Hepatocyte (in vitro differentiated cells): ENCODE measurements at regions not wholly inside any gene's neighbourhood (a gene's known extent, or its start where the extent isn't known, plus 50 kb on each side); places are given as distances from the start of the nearest gene placed in this dataset.

Experiments used
- DNase-seq: peaks from one replicate; pipeline ENCODE4 v3.0.0-alpha.2; 2016; ENCODE audit warnings: low spot score
- H2AFZ ChIP-seq: fragments of 200-600 bp; sonication (generic); 2 replicates; pipeline ENCODE4 v1.6.0; 2016; ENCODE audit warnings: antibody characterized with exemption, mild to moderate bottlenecking
- H3K27ac ChIP-seq: fragments of 200-600 bp; sonication (generic); 2 replicates; pipeline ENCODE4 v1.5.1; 2016; ENCODE audit warnings: mild to moderate bottlenecking
- H3K27me3 ChIP-seq: fragments of 200-600 bp; sonication (generic); 2 replicates; pipeline ENCODE4 v1.6.1; 2016
- H3K36me3 ChIP-seq: fragments of 200-600 bp; sonication (generic); replicated peaks from 2 replicates; pipeline ENCODE4 v1.5.1; 2016; ENCODE audit warnings: low read depth; ENCODE audit not compliant: insufficient read depth
- H3K4me1 ChIP-seq: fragments of 200-600 bp; sonication (generic); 2 replicates; pipeline ENCODE4 v1.5.1; 2016; ENCODE audit warnings: mild to moderate bottlenecking, moderate library complexity; ENCODE audit not compliant: insufficient read depth
- H3K4me2 ChIP-seq: fragments of 200-600 bp; sonication (generic); 2 replicates; pipeline ENCODE4 v1.6.0; 2016
- H3K4me3 ChIP-seq: fragments of 200-600 bp; sonication (generic); 2 replicates; pipeline ENCODE4 v1.5.1; 2016; ENCODE audit warnings: mild to moderate bottlenecking
- H3K79me2 ChIP-seq: fragments of 200-600 bp; sonication (generic); 2 replicates; pipeline ENCODE4 v1.6.0; 2017; ENCODE audit warnings: mild to moderate bottlenecking
- H3K9me2 ChIP-seq: fragments of 200-600 bp; sonication (generic); replicated peaks from 2 replicates; pipeline ENCODE4 v1.6.0; 2017; ENCODE audit warnings: mild to moderate bottlenecking; ENCODE audit not compliant: insufficient read depth
- H3K9me3 ChIP-seq: fragments of 200-600 bp; sonication (generic); 2 replicates; pipeline ENCODE4 v1.5.1; 2016; ENCODE audit warnings: low read depth, mild to moderate bottlenecking
- H4K20me1 ChIP-seq: fragments of 200-600 bp; sonication (generic); 2 replicates; pipeline ENCODE4 v1.6.0; 2016; ENCODE audit warnings: mild to moderate bottlenecking; ENCODE audit not compliant: insufficient read depth, poor library complexity, severe bottlenecking
- EZH2 ChIP-seq: fragments of 200-600 bp; sonication (generic); IDR thresholded peaks from 2 replicates; pipeline ENCODE4 v1.6.1; 2016; ENCODE audit warnings: antibody characterized with exemption, mild to moderate bottlenecking, borderline replicate concordance
- EZH2phosphoT487 ChIP-seq: fragments of 200-600 bp; sonication (generic); IDR thresholded peaks from one replicate; pipeline ENCODE4 v1.6.1; 2018; ENCODE audit warnings: antibody characterized with exemption, mild to moderate bottlenecking, low read depth, moderate library complexity; ENCODE audit not compliant: unreplicated experiment, severe bottlenecking
- WGBS: methylation state at CpG from one replicate; pipeline ENCODE4 v1.1.6; 2016; ENCODE audit warnings: low lambda C conversion rate; ENCODE audit errors: missing lambda C conversion rate; 5-methylcytosine and 5-hydroxymethylcytosine counted together
- TF ChIP-seq, protein P1 (sequence below): fragments of 200-600 bp; sonication (generic); IDR thresholded peaks from 2 replicates; pipeline ENCODE4 v1.5.1; 2016; ENCODE audit warnings: antibody characterized with exemption, mild to moderate bottlenecking; ENCODE audit not compliant: poor library complexity

- Histone ChIP-seq H3K9me3 (no peaks in the 10 kb centered on the region), H3K27me3 (no peaks in the 10 kb centered on the region), H3K36me3 (no peaks in the 10 kb centered on the region), H3K9me2 (no peaks in the 10 kb centered on the region), H3K4me1 (no peaks in the 10 kb centered on the region), H2AFZ (no peak overlapping the region), H3K4me3 (no peak overlapping the region), H4K20me1 (no peaks in the 10 kb centered on the region), H3K79me2 (no peaks in the 10 kb centered on the region), H3K27ac (no peak overlapping the region), H3K4me2 (no peak overlapping the region)
- TF ChIP-seq, protein P1, sequence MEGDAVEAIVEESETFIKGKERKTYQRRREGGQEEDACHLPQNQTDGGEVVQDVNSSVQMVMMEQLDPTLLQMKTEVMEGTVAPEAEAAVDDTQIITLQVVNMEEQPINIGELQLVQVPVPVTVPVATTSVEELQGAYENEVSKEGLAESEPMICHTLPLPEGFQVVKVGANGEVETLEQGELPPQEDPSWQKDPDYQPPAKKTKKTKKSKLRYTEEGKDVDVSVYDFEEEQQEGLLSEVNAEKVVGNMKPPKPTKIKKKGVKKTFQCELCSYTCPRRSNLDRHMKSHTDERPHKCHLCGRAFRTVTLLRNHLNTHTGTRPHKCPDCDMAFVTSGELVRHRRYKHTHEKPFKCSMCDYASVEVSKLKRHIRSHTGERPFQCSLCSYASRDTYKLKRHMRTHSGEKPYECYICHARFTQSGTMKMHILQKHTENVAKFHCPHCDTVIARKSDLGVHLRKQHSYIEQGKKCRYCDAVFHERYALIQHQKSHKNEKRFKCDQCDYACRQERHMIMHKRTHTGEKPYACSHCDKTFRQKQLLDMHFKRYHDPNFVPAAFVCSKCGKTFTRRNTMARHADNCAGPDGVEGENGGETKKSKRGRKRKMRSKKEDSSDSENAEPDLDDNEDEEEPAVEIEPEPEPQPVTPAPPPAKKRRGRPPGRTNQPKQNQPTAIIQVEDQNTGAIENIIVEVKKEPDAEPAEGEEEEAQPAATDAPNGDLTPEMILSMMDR: no peak
- no peak for TF ChIP-seq EZH2
- no peak for TF ChIP-seq EZH2phosphoT487
- DNase-seq: no peak
- WGBS: 79% methylated on average over 4 of the region's 4 CpGs
Observed at GRCh38 chrX:5746231-5746630, 482.4 kb downstream of the NLGN4X start.

- Histone ChIP-seq H3K27ac (no peak overlapping the region), H4K20me1 (no peaks in the 10 kb centered on the region), H3K4me3 (no peak overlapping the region), H3K9me2 (no peaks in the 10 kb centered on the region), H3K4me2 (no peak overlapping the region), H3K79me2 (no peaks in the 10 kb centered on the region), H3K27me3 (no peaks in the 10 kb centered on the region), H2AFZ (no peak overlapping the region), H3K9me3 (no peaks in the 10 kb centered on the region), H3K4me1 (no peaks in the 10 kb centered on the region), H3K36me3 (no peaks in the 10 kb centered on the region)
- TF ChIP-seq EZH2 (no peak), EZH2phosphoT487 (no peak)
- TF ChIP-seq, protein P1: no peak
- 63% methylated on average over 3 of the region's 3 CpGs for WGBS
- no peak for DNase-seq
Observed at GRCh38 chrX:5733501-5733900, 495.2 kb downstream of the NLGN4X start.

- Histone ChIP-seq H2AFZ (no peak overlapping the region), H4K20me1 (no peaks in the 10 kb centered on the region), H3K9me3 (no peaks in the 10 kb centered on the region), H3K4me3 (no peak overlapping the region), H3K4me2 (no peak overlapping the region), H3K79me2 (no peaks in the 10 kb centered on the region), H3K27me3 (no peaks in the 10 kb centered on the region), H3K9me2 (no peaks in the 10 kb centered on the region), H3K36me3 (no peaks in the 10 kb centered on the region), H3K27ac (no peak overlapping the region), H3K4me1 (no peaks in the 10 kb centered on the region)
- TF ChIP-seq EZH2phosphoT487 (no peak), EZH2 (no peak)
- TF ChIP-seq, protein P1: no peak
- DNase-seq: no peak
- WGBS: 56% methylated on average over 2 of the region's 2 CpGs
Observed at GRCh38 chrX:5730556-5730955, 498.1 kb downstream of the NLGN4X start.

DNA sequence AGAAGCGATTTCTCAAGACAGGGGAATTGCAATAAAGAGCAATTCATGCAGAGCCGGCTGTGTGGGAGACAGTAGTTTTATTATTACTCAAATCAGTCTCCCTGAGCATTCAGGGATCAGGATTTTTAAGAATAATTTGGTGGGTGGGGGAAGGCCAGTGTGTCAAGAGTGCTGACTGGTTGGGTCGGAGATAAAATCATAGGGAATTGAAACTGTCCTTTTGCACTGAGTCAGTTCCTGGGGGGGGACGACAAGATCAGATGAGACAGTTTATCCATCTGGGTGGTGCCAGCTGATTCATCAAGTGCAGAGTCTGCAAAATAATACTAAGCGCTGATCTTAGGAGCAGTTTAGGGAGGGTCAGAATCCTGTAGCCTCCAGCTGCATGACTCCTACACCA, 502.4 kb downstream of the NLGN4X start:
- no peaks in the 10 kb centered on the region for H3K9me3 ChIP-seq
- no peaks in the 10 kb centered on the region for H3K4me1 ChIP-seq
- no peaks in the 10 kb centered on the region for H3K36me3 ChIP-seq
- no peak overlapping the region for H2AFZ ChIP-seq
- WGBS: 77% methylated on average over 5 of the region's 5 CpGs
- no peak overlapping the region for H3K4me2 ChIP-seq
- H3K27me3 ChIP-seq: no peaks in the 10 kb centered on the region
- no peaks in the 10 kb centered on the region for H3K9me2 ChIP-seq
- DNase-seq: no peak
- no peaks in the 10 kb centered on the region for H4K20me1 ChIP-seq
- no peak overlapping the region for H3K27ac ChIP-seq
- H3K4me3 ChIP-seq: no peak overlapping the region
- TF ChIP-seq, protein P1: no peak
- no peak for TF ChIP-seq EZH2phosphoT487
- TF ChIP-seq EZH2: no peak
- H3K79me2 ChIP-seq: no peaks in the 10 kb centered on the region
